HG03066 (cell line): ENCODE measurements at regions not wholly inside any gene's neighbourhood (a gene's known extent, or its start where the extent isn't known, plus 50 kb on each side); places are given as distances from the start of the nearest gene placed in this dataset.
"Not testable (repeated sequence)": the region's sequence is repeated elsewhere in the genome, so short reads cannot be mapped to it uniquely, and the experiment has no call there.

Experiments used
- ATAC-seq: cut with Tn5 transposase; IDR thresholded peaks from one replicate; pipeline ENCODE4 v1.9.1; 2021; ENCODE audit warnings: low read depth; ENCODE audit not compliant: unreplicated experiment

- ATAC-seq, result peak; percentile 92
Measured at GRCh38 chr2:187982668-187983067, 309.0 kb upstream of the GULP1 start.

GRCh38 chr2:187985195-187985594 lies 306.5 kb upstream of the GULP1 start:
- ATAC-seq, result no peak

GRCh38 chr2:187985923-187986322 lies 305.8 kb upstream of the GULP1 start:
- no peak for ATAC-seq

GRCh38 chr2:187986390-187987105 lies 305.1 kb upstream of the GULP1 start:
- ATAC-seq, result no peak

GRCh38 chr2:187988348-187988747 lies 303.3 kb upstream of the GULP1 start:
- ATAC-seq, result peak; percentile 40

- ATAC-seq, result no peak
Measured at GRCh38 chr2:187989925-187990623, 301.6 kb upstream of the GULP1 start.

- no peak for ATAC-seq
Measured at GRCh38 chr2:187991389-187991788, 300.3 kb upstream of the GULP1 start.

- no peak for ATAC-seq
Measured at GRCh38 chr2:187994464-187995331, 297.0 kb upstream of the GULP1 start.

- ATAC-seq, result no peak
Measured at GRCh38 chr2:187995556-187995955, 296.1 kb upstream of the GULP1 start.

GRCh38 chr2:187996630-187997029 lies 295.0 kb upstream of the GULP1 start:
- no peak for ATAC-seq

- ATAC-seq, result no peak
Measured at GRCh38 chr2:188000189-188000588, 291.5 kb upstream of the GULP1 start.

GRCh38 chr2:188003800-188004199 lies 287.9 kb upstream of the GULP1 start:
- no peak for ATAC-seq

- no peak for ATAC-seq
Measured at GRCh38 chr2:188013767-188014166, 277.9 kb upstream of the GULP1 start.

- ATAC-seq, result no peak
Measured at GRCh38 chr2:188016917-188017316, 274.8 kb upstream of the GULP1 start.

GRCh38 chr2:188022389-188022788 lies 269.3 kb upstream of the GULP1 start:
- no peak for ATAC-seq

- ATAC-seq, result no peak
Measured at GRCh38 chr2:188023035-188023434, 268.6 kb upstream of the GULP1 start.

GRCh38 chr2:188024811-188025210 lies 266.9 kb upstream of the GULP1 start:
- no peak for ATAC-seq

GRCh38 chr2:188028739-188029138 lies 262.9 kb upstream of the GULP1 start:
- no peak for ATAC-seq

- no peak for ATAC-seq
Measured at GRCh38 chr2:188032306-188032705, 259.4 kb upstream of the GULP1 start.

- no peak for ATAC-seq
Measured at GRCh38 chr2:188032786-188033185, 258.9 kb upstream of the GULP1 start.

- not testable (repeated sequence) for ATAC-seq
Measured at GRCh38 chr2:188033240-188033639, 258.4 kb upstream of the GULP1 start.
